SK-N-SH treated with all-trans-retinoic acid at 6 μM for 48 hours (cell line): ENCODE measurements at regions not wholly inside any gene's neighbourhood (a gene's known extent, or its start where the extent isn't known, plus 50 kb on each side); places are given as distances from the start of the nearest gene placed in this dataset.

Experiments used
- ARNTL ChIP-seq: fragments of 450-650 bp; formaldehyde crosslinking; IDR thresholded peaks from 2 replicates; pipeline ENCODE4 v1.5.0; 2020; ENCODE audit warnings: low read depth, mild to moderate bottlenecking, moderate library complexity, borderline replicate concordance
- CSDC2 ChIP-seq: fragments of 250-450 bp; sonication (Bioruptor Pico); IDR thresholded peaks from 2 replicates; pipeline ENCODE4 v1.5.0; 2020; ENCODE audit warnings: mild to moderate bottlenecking, moderate library complexity
- CSRNP3 ChIP-seq: fragments of 250-450 bp; sonication (Bioruptor Pico); IDR thresholded peaks from 2 replicates; pipeline ENCODE4 v1.5.1; 2021; ENCODE audit warnings: mild to moderate bottlenecking, moderate library complexity
- GLIS3 ChIP-seq: fragments of 250-450 bp; sonication (Bioruptor Pico); IDR thresholded peaks from 2 replicates; pipeline ENCODE4 v1.5.0; 2020; ENCODE audit warnings: mild to moderate bottlenecking, moderate library complexity
- PATZ1 ChIP-seq: fragments of 250-450 bp; sonication (Bioruptor Pico); IDR thresholded peaks from 2 replicates; pipeline ENCODE4 v1.8.0; 2020; ENCODE audit warnings: mild to moderate bottlenecking, moderate library complexity, borderline replicate concordance
- TSHZ2 ChIP-seq: fragments of 250-450 bp; sonication (Bioruptor Pico); IDR thresholded peaks from 2 replicates; pipeline ENCODE4 v1.5.0; 2020; ENCODE audit warnings: mild to moderate bottlenecking, moderate library complexity
- ZFP3 ChIP-seq: fragments of 250-450 bp; sonication (Bioruptor Pico); IDR thresholded peaks from 2 replicates; pipeline ENCODE4 v1.5.0; 2020; ENCODE audit warnings: mild to moderate bottlenecking, moderate library complexity
- ZFP30 ChIP-seq: fragments of 450-650 bp; formaldehyde crosslinking; IDR thresholded peaks from 2 replicates; pipeline ENCODE4 v1.5.0; 2022; ENCODE audit warnings: mild to moderate bottlenecking, moderate library complexity
- ZNF70 ChIP-seq: fragments of 450-650 bp; formaldehyde crosslinking; IDR thresholded peaks from 2 replicates; pipeline ENCODE4 v1.5.0; 2020; ENCODE audit warnings: mild to moderate bottlenecking, moderate library complexity
- ZNF8 ChIP-seq: fragments of 450-650 bp; formaldehyde crosslinking; IDR thresholded peaks from 2 replicates; pipeline ENCODE4 v1.5.0; 2020; ENCODE audit warnings: mild to moderate bottlenecking, moderate library complexity

GRCh38 chr3:73766599-73767381, 142.0 kb upstream of the PDZRN3 start:
- TF ChIP-seq GLIS3 (CRISPR knock-in tag) = no peak
- TF ChIP-seq ZFP30 (CRISPR knock-in tag) = no peak
- no peak for TF ChIP-seq PATZ1 (CRISPR knock-in tag)
- TF ChIP-seq ZNF70 (CRISPR knock-in tag) = peak; percentile 89
- TF ChIP-seq ARNTL (CRISPR knock-in tag) = no peak
- TF ChIP-seq CSDC2 (CRISPR knock-in tag) = no peak
- TF ChIP-seq ZFP3 (CRISPR knock-in tag) = no peak
- no peak for TF ChIP-seq ZNF8 (CRISPR knock-in tag)
- no peak for TF ChIP-seq CSRNP3 (CRISPR knock-in tag)
- no peak for TF ChIP-seq TSHZ2 (CRISPR knock-in tag)
